ENCODE measurements at regions not wholly inside any gene's neighbourhood (a gene's known extent, or its start where the extent isn't known, plus 50 kb on each side); places are given as distances from the start of the nearest gene placed in this dataset.

DNA sequence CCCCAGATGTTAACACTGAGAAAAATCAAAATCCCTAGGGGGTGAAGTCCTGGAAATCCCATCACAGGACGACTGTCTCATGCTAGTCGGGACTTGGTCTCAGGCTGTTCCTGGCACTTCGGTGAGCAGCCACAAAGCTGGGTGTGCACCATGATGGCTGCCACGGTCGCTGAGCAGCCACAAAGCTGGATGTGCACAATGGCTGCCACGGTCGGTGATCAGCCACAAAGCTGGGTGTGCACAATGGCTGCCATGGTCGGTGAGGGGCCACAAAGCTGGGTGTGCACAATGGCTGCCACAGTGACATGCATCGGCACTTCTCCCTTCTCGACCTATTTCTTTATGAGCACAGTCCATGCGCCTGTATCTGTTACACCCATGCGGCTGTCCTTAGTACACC, 505.1 kb downstream of the TCERG1L start:
- TF ChIP-seq, protein P1, sequence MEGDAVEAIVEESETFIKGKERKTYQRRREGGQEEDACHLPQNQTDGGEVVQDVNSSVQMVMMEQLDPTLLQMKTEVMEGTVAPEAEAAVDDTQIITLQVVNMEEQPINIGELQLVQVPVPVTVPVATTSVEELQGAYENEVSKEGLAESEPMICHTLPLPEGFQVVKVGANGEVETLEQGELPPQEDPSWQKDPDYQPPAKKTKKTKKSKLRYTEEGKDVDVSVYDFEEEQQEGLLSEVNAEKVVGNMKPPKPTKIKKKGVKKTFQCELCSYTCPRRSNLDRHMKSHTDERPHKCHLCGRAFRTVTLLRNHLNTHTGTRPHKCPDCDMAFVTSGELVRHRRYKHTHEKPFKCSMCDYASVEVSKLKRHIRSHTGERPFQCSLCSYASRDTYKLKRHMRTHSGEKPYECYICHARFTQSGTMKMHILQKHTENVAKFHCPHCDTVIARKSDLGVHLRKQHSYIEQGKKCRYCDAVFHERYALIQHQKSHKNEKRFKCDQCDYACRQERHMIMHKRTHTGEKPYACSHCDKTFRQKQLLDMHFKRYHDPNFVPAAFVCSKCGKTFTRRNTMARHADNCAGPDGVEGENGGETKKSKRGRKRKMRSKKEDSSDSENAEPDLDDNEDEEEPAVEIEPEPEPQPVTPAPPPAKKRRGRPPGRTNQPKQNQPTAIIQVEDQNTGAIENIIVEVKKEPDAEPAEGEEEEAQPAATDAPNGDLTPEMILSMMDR (IDR thresholded peaks at IDR 0.05 in 4 of 5, conservative IDR thresholded peaks at IDR 0.05 in 1 of 5): no peak
- TF ChIP-seq POLR2A (IDR thresholded peaks at IDR 0.05): no peak
